ENCODE measurements at regions not wholly inside any gene's neighbourhood (a gene's known extent, or its start where the extent isn't known, plus 50 kb on each side); places are given as distances from the start of the nearest gene placed in this dataset.

GRCh38 chr6:25188232-25188631 lies 90.9 kb upstream of the CARMIL1 start:
- TF ChIP-seq SIN3A (IDR thresholded peaks at IDR 0.05; ENCODE audit: borderline replicate concordance, insufficient read depth, low read length): no peak
- TF ChIP-seq TAF1 (IDR thresholded peaks at IDR 0.05; ENCODE audit: borderline replicate concordance, insufficient read depth, low read length): no peak
- TF ChIP-seq POLR2AphosphoS5 (IDR thresholded peaks at IDR 0.05; ENCODE audit: low read depth, low read length): no peak
- no peak for TF ChIP-seq FOXP2 (optimal IDR thresholded peaks at IDR 0.05; ENCODE audit: borderline replicate concordance, extremely low read depth, extremely low read length, insufficient read depth)
- TF ChIP-seq REST (IDR thresholded peaks at IDR 0.05; ENCODE audit: insufficient read depth in 1 of 2, low read depth in 2 of 2, low read length in 2 of 2): no peak

GRCh38 chr6:25192590-25193459 lies 86.3 kb upstream of the CARMIL1 start:
- TF ChIP-seq TAF1 (IDR thresholded peaks at IDR 0.05; ENCODE audit: borderline replicate concordance, insufficient read depth, low read length): no peak
- no peak for TF ChIP-seq SIN3A (IDR thresholded peaks at IDR 0.05; ENCODE audit: borderline replicate concordance, insufficient read depth, low read length)
- no peak for TF ChIP-seq POLR2AphosphoS5 (IDR thresholded peaks at IDR 0.05; ENCODE audit: low read depth, low read length)
- no peak for TF ChIP-seq REST (IDR thresholded peaks at IDR 0.05; ENCODE audit: insufficient read depth in 1 of 2, low read depth in 2 of 2, low read length in 2 of 2)
- TF ChIP-seq FOXP2 (optimal IDR thresholded peaks at IDR 0.05; ENCODE audit: borderline replicate concordance, extremely low read depth, extremely low read length, insufficient read depth): no peak

GRCh38 chr6:25193460-25194171 lies 85.6 kb upstream of the CARMIL1 start:
- no peak for TF ChIP-seq TAF1 (IDR thresholded peaks at IDR 0.05; ENCODE audit: borderline replicate concordance, insufficient read depth, low read length)
- no peak for TF ChIP-seq POLR2AphosphoS5 (IDR thresholded peaks at IDR 0.05; ENCODE audit: low read depth, low read length)

- TF ChIP-seq FOXP2 (optimal IDR thresholded peaks at IDR 0.05; ENCODE audit: borderline replicate concordance, extremely low read depth, extremely low read length, insufficient read depth) (no peak), REST (IDR thresholded peaks at IDR 0.05; ENCODE audit: insufficient read depth in 1 of 2, low read depth in 2 of 2, low read length in 2 of 2) (no peak), SIN3A (IDR thresholded peaks at IDR 0.05; ENCODE audit: borderline replicate concordance, insufficient read depth, low read length) (no peak), POLR2AphosphoS5 (IDR thresholded peaks at IDR 0.05; ENCODE audit: low read depth, low read length) (no peak), TAF1 (IDR thresholded peaks at IDR 0.05; ENCODE audit: borderline replicate concordance, insufficient read depth, low read length) (no peak)
These were observed 84.9 kb upstream of the CARMIL1 start for GRCh38 chr6:25194172-25194678.

GRCh38 chr6:25196464-25196863 lies 82.7 kb upstream of the CARMIL1 start:
- TF ChIP-seq FOXP2 (optimal IDR thresholded peaks at IDR 0.05; ENCODE audit: borderline replicate concordance, extremely low read depth, extremely low read length, insufficient read depth) (no peak), TAF1 (IDR thresholded peaks at IDR 0.05; ENCODE audit: borderline replicate concordance, insufficient read depth, low read length) (no peak), REST (IDR thresholded peaks at IDR 0.05; ENCODE audit: insufficient read depth in 1 of 2, low read depth in 2 of 2, low read length in 2 of 2) (no peak), SIN3A (IDR thresholded peaks at IDR 0.05; ENCODE audit: borderline replicate concordance, insufficient read depth, low read length) (no peak), POLR2AphosphoS5 (IDR thresholded peaks at IDR 0.05; ENCODE audit: low read depth, low read length) (no peak)
